Endothelial cell of umbilical vein (primary cell): ENCODE measurements at regions not wholly inside any gene's neighbourhood (a gene's known extent, or its start where the extent isn't known, plus 50 kb on each side); places are given as distances from the start of the nearest gene placed in this dataset.
"Not testable (repeated sequence)": the region's sequence is repeated elsewhere in the genome, so short reads cannot be mapped to it uniquely, and the experiment has no call there.

Experiments
- CTCF ChIP-seq, 2 donors: IDR thresholded peaks; 1 replicate in 1 of 2; 2 replicates in 1 of 2; pipeline ENCODE4 v1.5.1; 2011; ENCODE audit warnings: low read length in 2 of 2, mild to moderate bottlenecking in 2 of 2, moderate library complexity in 2 of 2, control low read depth in 1 of 2, inconsistent platforms in 1 of 2, low read depth in 1 of 2; ENCODE audit not compliant: insufficient read depth in 1 of 2; ENCODE audit errors: extremely low read depth in 1 of 2
- EZH2 ChIP-seq: IDR thresholded peaks from 2 replicates; pipeline ENCODE4 v1.6.1; 2012; ENCODE audit warnings: borderline replicate concordance, low read depth, mild to moderate bottlenecking, moderate library complexity, low read length, inconsistent platforms; ENCODE audit not compliant: severe bottlenecking
- MAX ChIP-seq: IDR thresholded peaks from 2 replicates; pipeline ENCODE4 v1.6.1; 2011; ENCODE audit not compliant: insufficient read depth, insufficient read length
- MYC ChIP-seq: IDR thresholded peaks from one replicate; pipeline ENCODE4 v1.6.1; 2011; ENCODE audit warnings: mild to moderate bottlenecking, low read depth, low read length
- POLR2A ChIP-seq: IDR thresholded peaks from 2 replicates; pipeline ENCODE4 v1.6.1; 2012; ENCODE audit warnings: low read depth, mild to moderate bottlenecking, control low read depth, low read length

- not testable (repeated sequence) for TF ChIP-seq CTCF (IDR thresholded peaks at IDR 0.05; ENCODE audit: extremely low read depth in 1 of 2, insufficient read depth in 1 of 2, low read depth in 1 of 2, low read length in 2 of 2); POLR2A; MYC; EZH2; MAX
Observed at GRCh38 chr15:30696439-30697314, 70.7 kb downstream of the ARHGAP11B start.
